HG03439 (cell line): ENCODE measurements at regions not wholly inside any gene's neighbourhood (a gene's known extent, or its start where the extent isn't known, plus 50 kb on each side); places are given as distances from the start of the nearest gene placed in this dataset.

Experiments
- ATAC-seq: cut with Tn5 transposase; IDR thresholded peaks from one replicate; pipeline ENCODE4 v1.9.1; 2021; ENCODE audit warnings: mild to moderate bottlenecking, moderate library complexity; ENCODE audit not compliant: unreplicated experiment

- no peak for ATAC-seq
These were observed 271.1 kb upstream of the CLEC14A start for GRCh38 chr14:38526826-38527501.

- ATAC-seq: no peak
These were observed 269.0 kb upstream of the CLEC14A start for GRCh38 chr14:38524636-38525509.

- ATAC-seq: no peak
These were observed 266.8 kb upstream of the CLEC14A start for GRCh38 chr14:38522724-38523123.

- no peak for ATAC-seq
These were observed 265.7 kb upstream of the CLEC14A start for GRCh38 chr14:38521591-38521990.

GRCh38 chr14:38517426-38517825, 261.5 kb upstream of the CLEC14A start:
- ATAC-seq: no peak

- no peak for ATAC-seq
These were observed 256.3 kb upstream of the CLEC14A start for GRCh38 chr14:38512236-38512635.

- no peak for ATAC-seq
These were observed 251.4 kb upstream of the CLEC14A start for GRCh38 chr14:38507299-38507698.

- no peak for ATAC-seq
These were observed 250.0 kb upstream of the CLEC14A start for GRCh38 chr14:38505973-38506249.

GRCh38 chr14:38505221-38505972, 249.5 kb upstream of the CLEC14A start:
- no peak for ATAC-seq

- no peak for ATAC-seq
These were observed 248.3 kb upstream of the CLEC14A start for GRCh38 chr14:38504175-38504574.

- ATAC-seq: no peak
These were observed 246.3 kb upstream of the CLEC14A start for GRCh38 chr14:38502239-38502638.

- ATAC-seq: no peak
These were observed 244.2 kb upstream of the CLEC14A start for GRCh38 chr14:38500125-38500524.

- no peak for ATAC-seq
These were observed 240.2 kb upstream of the CLEC14A start for GRCh38 chr14:38496092-38496491.

GRCh38 chr14:38490273-38490672, 234.4 kb upstream of the CLEC14A start:
- no peak for ATAC-seq

GRCh38 chr14:38485026-38485425, 229.1 kb upstream of the CLEC14A start:
- ATAC-seq: no peak

GRCh38 chr14:38481952-38482678, 226.2 kb upstream of the CLEC14A start:
- no peak for ATAC-seq

- no peak for ATAC-seq
These were observed 213.3 kb upstream of the CLEC14A start for GRCh38 chr14:38469156-38469555.

- ATAC-seq: no peak
These were observed 186.3 kb upstream of the CLEC14A start for GRCh38 chr14:38442208-38442607.

- ATAC-seq: no peak
These were observed 176.3 kb upstream of the CLEC14A start for GRCh38 chr14:38432186-38432585.

GRCh38 chr14:38431156-38431555, 175.3 kb upstream of the CLEC14A start:
- no peak for ATAC-seq

GRCh38 chr14:38430522-38430921, 174.6 kb upstream of the CLEC14A start:
- ATAC-seq: no peak
